GM21717 (cell line): ENCODE measurements at regions not wholly inside any gene's neighbourhood (a gene's known extent, or its start where the extent isn't known, plus 50 kb on each side); places are given as distances from the start of the nearest gene placed in this dataset.

ENCODE experiments used
- ATAC-seq: cut with Tn5 transposase; IDR thresholded peaks from one replicate; pipeline ENCODE4 v1.9.1; 2021; ENCODE audit warnings: mild to moderate bottlenecking, moderate library complexity; ENCODE audit not compliant: unreplicated experiment

DNA sequence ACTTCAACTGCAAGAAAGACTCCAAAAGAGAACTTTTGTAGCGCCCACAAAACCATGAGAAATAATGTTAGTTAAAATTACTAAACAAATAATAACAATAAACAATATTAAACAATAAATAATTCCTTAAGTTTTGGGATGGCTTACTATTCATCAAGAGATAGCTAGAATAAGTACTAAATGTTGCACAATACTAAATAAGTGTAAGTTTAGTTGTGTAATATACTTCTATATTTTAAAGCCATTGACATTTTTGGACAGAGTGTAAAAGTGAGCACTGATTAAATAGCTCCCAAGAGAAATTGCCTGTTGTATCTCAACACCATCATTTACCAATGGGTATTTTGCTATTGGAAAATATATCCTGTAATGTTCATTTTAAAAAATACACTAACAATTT, 166.7 kb downstream of the ALG10 start:
- ATAC-seq: no peak

DNA sequence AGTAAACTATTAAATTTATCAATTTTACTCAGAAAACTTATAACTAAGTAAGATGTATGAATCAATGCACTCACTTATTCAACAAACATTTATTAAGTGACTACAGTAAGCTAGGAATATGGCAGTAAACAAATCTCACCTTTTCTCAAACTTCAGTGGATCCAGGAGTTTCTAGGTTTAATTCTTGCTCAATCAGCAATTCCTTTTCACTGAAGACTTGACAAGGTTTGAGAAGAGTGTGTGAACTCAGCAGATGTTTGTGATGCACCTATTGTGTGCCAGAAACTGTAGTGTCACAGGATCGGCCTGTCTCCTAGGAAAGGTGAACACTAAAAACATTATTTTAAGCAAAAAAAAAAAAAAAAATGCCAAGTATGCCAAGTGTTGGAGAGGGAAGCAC, 167.8 kb downstream of the ALG10 start:
- ATAC-seq: no peak

DNA sequence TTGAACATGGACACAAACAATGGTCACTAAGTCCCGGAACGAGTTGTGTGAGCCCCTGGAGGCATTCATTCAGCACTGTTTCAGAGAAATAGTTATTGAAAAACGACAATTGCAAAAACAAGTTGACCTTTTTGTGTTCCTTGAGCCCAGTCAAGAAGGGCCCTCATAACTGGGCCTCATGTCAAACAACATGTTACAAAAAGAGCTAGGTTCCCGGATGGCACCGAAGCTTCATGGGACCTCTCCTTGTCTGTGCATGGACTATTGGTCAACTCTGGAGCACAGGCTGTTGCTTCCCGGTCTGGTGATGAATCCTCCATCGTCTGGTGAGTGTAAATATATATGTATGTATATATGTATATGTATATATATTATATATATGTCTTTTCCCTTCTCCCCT, 176.6 kb downstream of the ALG10 start:
- ATAC-seq: no peak

DNA sequence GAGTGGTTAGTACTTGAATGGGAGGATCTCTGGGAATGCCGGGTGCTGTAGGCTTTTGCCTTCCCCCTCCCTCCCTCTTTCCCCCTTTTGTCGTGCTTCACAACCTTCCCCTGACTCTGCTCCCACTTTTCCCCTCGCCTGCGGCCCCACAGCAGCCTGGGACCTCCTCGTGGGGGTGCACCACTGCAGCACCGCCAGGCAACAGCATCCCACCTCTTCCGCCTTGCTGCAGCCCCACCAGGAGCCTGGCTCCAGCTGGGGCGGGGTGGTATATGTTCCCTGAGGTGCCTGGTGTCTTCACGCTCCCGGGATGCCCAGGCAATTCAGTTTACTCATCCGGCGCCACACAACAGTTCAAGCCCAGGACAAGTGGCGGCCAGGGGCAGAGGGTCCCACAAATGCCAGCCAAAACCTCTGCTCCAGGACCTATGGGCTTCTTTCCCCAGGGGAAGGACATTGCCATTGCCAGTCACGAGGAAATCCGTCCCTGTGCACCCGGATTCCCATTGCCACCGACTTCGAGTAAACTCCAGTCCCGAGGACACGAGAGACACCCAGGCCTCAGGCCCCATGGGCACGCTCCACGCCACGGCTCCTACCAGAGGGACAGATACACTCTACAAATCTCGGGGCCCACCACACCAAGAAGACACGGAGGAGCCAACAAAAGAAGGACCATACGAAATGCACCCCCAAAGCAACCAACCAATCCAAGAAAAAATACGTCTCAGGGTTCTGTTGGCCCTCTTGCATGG, 181.7 kb downstream of the ALG10 start:
- ATAC-seq: no peak

DNA sequence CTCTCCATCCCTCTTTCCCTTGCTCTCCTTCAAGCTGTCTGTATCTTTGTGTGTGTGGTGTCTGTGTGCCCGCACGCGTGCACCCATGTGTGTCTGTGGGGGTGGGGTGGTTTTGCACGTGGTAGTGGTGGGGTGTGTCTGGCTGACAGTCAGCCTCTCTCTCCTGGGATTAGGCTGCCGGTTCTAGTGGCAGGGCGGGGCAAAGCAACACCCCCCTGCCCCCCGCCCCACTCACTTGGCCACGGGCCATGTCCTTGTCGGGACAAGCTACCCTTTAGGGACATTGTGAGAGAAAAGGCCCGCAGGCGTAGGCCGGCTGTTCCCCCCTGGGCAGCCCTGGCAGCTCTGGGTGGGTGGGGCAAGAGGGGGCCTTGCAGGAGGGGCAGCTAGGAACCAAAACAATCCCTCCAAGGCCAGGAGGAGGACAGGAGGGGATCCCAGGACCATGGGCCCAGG, 182.6 kb downstream of the ALG10 start:
- ATAC-seq: no peak

DNA sequence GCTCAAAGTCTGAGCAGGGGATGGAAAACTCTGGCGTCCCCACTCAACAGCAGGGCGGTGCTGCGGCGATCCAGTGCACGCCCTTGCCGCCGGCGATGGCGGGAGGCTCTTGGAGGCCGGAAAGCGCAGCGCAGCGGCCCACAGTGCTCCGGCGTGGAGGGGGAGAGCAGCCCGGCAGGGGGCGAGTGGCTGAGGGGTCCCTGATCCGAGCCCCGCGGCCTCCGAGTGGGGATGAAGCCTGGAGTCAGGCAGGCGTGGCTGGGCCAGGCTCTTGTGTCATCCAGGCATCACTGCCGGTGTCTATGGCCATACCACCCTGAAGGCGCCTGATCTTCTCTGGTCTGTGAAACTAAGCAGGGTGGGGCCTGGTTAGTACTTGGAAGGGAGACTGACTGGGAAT, 183.1 kb downstream of the ALG10 start:
- ATAC-seq: no peak

DNA sequence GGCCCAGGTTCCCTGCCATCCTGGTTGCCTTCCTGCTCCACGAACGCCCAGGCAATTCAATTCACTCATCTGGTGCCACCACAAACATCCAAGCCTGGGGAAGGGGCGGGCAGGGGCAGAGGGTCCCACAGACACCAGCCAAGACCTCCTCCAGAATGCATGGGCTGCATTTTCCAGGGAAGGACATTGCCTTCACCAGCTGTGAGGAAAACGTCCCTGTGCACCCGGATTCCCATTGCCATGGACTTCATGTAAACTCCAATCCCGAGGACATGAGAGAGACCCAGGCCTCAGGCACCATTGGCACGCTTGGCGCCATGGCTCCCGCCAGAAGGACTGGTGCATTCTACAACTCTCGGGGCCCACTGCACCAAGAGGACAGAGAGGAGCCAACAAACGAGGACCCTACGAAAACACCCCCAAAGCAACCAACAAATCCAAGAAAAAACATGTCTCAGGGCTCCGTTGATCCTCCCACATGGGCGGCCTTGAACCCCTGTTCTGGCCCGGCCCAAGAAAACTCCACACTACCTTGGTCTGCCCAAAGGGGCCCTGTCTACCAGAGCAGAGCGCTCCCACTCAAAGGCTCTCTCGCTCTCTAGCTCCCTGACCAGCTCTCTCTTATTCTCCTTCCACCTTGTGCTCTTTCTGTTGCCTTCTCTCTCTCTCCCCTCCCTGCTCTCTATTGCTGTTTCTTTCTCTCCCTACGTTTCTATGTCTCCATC, 183.9 kb downstream of the ALG10 start:
- ATAC-seq: no peak

DNA sequence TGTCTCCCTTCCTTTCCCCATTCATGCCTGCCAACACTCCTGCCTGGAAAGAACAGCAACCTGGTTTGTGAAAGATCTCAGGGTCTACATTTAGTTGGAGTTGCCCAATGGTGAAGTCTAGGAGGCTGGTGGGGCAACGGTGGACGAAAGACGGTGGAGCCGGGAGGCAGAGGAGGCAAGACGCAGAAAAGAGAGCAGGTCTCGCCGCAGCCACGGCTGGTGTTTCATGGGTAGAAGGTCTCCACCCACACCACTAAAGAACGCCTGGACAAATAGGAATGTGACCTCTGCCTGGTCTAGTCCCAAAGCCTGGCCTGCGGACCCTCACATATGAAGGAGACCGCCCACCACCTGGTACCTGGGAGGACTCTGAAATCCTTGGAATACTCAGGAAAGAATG, 185.6 kb downstream of the ALG10 start:
- ATAC-seq: no peak

DNA sequence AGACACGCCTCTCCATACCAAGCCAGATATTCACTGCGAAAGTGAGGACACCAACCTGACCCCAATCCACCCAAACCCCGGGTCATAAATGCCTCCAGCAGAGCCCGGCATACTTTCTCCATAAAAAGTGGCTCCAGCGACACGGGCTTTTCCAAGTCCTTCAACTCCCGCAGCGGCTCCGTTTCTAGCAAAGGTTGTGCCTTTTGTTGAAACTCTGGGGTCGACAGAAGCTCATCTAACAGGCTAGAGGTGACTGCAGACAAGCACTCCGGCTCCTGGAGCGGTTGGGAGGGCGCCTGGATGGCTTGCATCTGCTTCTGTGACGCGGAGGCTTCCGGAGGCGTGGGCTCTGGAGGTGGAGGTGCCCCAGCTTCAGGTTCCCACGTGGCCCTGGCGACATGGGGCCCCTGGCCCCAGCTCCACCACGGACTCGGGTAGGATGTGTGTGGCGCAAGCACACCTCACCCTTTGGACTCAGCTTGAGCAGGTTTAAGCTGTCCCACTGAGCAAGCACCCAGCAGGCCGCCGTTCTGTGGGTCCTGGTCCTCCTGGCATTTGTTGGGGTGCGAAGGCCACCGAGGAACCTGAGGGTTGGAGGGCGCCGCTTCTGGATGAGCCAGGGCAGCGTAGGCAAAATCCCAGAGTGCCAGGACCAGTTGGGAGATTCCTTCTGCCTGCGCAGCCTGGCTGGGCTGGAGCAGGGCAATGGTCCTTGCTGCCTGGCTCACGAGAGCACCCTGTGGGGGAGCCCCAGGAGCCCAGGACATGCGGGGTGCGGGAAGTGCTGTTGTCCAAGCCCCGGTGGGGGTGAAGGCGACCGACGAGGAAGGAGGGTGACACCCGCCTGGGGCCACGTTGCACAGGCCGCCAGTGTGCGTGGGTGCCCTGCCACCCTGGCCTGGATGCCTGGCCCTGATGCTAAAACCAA, 186.3 kb downstream of the ALG10 start:
- no peak for ATAC-seq

DNA sequence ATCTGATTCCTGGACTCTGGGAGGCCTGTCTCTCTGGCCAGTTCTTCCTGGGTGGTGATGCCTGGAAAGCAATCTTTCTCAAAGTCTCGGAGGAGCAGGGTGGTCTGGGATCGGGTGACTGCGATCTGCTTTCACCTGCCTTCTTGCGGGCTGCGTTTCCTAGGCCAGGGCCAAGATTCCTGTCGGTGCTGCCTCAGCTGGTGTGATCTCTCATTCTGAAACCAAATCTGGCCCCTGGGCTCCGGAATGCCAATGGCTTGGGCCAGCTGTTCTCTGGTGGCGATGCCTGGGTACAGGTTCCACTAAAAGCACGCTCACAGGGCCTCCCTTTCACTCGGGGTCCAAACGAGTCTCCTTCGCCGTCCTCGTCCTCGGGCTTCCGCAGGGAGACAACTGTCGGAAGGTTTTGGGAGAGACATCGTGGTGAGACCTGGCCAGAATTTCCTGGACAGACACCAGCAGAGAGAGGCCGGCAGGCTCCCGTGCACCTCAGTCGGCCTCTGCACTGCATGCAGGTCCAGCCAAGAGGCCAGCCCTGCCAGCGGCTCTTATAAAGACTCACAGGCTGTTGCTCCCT, 187.1 kb downstream of the ALG10 start:
- ATAC-seq: no peak

DNA sequence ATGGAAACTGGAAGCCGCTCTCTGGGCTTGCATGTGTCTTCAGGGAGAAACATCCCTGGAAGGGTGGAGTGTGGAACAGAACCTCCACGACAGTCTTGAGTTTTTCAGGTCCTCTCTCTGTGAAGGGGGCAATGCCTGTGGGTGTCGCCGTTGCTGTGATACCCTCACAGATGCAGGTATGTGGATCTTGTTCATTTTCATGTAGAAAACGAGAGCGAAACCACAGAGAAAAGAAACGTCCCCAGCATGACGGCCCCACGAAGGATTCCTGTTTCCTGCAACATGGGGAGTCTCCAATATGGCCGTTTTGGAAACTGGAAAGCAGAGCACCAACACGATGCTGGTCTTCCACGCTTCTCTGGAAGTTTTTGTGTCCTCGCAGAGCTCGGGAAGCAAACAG, 187.9 kb downstream of the ALG10 start:
- ATAC-seq: no peak

DNA sequence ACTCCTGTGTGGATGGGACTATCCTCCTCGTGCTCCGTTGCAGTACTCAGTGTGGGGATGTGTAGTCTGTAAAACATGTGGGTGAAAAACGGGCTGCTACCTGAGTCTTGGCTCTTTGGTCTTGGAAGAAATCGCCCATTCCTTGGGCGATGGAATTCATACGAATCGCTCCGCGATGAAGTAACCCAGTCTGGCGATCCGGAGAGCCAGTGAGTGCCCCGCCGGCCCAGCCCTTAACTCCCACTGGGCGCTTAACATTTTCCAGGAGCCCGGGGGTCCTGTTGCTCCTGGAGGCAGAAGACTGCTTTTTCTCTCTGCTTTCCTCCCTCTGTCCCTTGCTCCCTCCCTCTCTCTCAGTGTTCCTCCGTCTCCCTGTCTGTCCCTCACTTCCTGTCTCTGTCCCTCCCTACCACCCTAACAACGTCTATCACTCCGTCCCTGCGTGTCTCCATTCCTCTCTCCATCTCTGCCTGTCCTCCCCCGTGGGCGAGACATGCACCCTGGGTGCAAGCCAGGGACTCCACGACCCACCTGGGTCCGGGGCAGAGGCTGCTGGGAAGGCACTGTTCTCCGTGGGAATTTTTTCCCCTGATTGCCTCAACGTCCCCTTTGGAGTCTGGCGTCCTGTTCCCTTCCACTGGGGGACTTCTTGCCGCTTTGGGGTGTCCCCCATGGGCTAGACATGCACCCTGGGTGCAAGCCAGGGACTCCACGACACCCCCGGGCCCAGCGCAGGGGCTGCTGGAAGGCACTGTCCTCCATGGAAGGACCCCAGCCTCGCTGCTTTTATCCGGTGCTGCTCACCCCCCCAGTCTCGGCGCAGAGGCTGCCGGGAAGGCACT, 188.6 kb downstream of the ALG10 start:
- no peak for ATAC-seq

DNA sequence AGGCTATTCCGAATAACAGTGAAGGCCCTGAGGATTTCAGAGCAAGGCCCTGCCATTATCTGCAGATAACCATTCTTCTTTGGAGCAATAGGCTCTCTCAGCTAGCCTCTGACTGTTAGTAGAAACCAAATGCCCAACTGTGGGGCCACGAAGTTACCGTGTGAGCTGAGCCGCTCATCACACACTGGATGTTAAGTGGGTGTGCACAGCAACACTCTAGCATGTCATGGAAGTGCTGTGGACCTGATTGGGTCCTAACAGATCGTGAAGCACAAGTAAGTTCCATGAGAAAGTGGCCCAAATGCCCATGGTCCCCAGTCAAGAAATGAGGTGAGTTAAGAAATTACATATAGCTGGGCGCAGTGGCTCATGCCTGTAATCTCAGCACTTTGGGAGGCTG, 190.4 kb downstream of the ALG10 start:
- no peak for ATAC-seq

DNA sequence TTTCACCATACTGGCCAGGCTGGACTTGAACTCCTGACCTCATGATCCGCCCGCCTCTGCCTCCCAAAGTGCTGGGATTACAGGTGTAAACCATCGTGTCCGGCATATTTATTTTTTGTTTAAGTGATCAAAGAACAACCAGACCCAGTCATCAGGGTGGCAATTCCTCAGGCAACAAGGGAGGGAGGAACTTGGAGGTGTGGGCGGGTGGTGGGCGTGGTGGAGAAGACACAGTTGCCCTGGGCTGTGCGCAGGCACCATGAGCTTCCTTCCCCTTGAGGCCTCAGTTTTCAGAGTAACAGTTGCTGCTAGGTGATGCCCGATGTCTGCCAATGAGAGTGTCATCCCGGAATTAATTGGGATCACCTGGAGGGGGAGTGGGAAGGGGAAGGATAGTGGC, 191.7 kb downstream of the ALG10 start:
- ATAC-seq: no peak

DNA sequence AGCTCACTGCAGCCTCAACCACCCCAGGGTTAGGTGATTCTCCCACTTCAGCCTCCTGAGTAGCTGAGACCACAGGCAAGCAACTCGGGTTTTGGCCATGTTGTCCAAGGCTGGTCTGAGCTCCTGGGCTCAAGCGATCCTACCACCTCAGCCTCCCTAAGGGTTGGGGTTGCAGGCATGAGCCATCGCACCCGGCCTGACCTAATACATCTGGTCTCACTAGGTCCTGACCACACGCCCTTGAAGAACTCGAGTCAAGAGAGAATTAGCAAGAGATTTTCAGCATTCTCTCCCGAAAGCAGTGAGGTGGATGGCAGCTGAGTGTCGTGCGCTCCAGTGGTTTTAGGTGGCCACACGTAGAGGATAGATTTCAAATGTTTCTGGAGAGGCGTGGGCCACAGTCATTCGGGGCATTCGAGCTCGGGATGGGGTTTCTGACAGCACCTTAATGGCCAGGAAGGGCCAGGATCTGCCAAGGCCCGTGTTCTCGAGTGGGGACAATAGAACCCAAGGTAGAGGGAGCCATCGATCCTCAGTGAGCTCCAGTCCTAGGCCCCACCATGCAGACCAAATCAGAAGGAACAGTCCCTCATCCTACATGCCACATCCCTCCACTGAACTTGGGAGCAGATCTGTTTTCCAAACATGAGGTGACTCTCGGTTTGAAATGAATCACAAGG, 193.1 kb downstream of the ALG10 start:
- no peak for ATAC-seq

DNA sequence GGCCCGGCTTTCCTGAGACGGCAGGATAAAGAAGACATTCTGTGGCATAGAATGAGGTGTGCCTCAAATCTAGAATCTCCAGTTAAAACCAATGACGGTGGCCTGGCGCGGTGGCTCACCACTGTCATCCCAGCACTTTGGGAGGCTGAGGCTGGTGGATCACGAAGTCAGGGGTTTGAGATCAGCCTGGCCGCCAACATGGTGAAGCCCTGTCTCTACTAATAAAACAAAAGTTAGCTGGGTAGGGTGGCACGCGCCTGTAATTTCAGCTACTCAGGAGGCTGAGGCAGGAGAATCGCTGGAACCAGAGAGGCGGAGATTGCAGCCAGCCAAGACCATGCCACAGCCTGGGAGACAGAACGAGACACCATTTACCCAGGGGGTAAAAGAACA, 193.6 kb downstream of the ALG10 start:
- no peak for ATAC-seq

DNA sequence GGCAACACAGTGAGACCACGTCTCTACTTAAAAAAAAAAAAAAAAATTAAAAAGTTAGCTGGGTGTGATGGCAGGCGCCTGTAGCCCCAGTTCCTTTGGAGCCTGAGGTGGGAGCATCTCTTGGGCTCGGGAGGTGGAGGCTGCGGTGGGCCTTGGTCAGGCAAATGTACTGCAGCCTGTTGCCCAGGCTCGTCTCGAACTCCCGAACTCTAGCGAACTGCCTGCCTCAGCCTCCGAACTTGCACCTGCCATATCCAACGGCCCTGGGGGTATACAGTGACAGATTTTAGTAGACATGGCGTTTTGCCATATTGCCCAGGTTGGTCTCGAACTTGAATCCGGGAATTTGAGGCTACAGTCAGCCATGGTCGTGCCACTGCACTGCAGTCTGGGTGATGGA, 195.4 kb downstream of the ALG10 start:
- ATAC-seq: no peak

DNA sequence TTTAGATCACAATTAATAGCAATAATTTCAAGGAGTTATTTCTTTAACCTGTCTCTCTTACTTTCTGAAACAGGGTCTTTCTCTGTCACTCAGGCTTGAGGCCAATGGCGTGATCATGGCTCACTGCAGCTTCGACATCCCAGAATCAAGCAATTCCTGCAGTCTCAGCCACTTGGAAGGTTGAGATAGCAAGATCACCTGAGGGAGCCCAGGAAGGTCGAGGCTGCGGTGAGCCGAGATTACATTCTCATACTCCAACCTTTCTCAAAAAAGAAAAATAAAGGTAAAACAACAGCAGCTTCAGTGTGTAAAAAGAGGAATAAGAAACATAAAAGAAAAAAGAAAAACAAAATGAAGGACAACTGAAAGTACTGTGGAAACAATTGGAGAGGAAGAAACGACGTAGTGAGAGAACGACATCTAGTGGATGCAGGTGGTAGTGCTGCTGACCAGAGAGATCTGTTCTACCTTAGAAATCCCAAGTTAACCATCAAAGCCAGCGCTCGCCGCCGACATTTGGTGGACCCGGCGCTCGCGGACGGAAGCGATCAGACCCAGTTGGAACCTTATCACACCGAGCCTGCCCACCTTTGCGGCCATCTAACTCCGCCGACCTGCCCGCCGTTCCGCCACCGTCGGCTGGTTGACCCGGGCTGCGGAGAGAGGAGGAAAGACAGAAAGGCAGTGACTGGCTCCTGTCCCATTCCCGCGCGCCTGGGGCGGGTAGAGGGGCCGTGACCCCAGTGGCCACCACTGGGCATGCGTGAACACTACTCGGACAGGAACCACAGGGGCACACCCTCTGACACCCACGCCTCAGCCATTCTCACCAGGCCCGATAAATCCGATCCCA, 196.1 kb downstream of the ALG10 start:
- ATAC-seq: peak; percentile 89
